ENCODE measurements at regions not wholly inside any gene's neighbourhood (a gene's known extent, or its start where the extent isn't known, plus 50 kb on each side); places are given as distances from the start of the nearest gene placed in this dataset.

DNA sequence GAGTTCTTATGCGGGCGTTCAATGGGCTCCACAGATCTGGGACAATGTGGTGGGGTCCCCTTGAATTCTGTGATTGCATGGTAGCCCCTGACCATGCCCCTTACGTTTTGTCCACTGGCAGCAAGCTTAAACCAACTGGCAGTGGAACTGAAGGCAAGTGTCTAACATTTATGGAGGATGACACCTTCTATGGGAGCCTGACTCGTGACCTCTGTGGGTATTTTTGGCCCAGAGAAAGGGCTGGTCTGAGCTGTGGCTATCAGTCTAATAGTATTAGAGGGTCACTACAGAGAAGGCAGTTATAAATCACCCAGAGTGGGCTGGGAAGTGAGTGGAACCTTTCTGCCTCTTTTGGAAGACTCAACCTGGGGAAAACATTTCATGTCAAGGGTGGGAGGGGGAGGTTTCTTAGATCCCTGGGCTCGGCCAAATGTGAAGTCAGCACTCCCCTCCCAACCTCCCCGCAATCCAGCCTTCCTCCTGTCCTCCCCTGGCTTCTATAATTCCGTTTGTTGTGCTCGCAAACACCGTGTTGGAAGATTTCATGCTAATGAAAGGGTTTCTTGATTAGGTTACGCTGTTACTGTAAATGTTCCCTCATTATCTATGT is 322.7 kb downstream of the RPS24 start:
- H3K4me3 Mint-ChIP-seq: no peak overlapping the region
- no peaks in the 10 kb centered on the region for H3K36me3 Mint-ChIP-seq
- no peaks in the 10 kb centered on the region for H3K4me1 Mint-ChIP-seq
- no peaks in the 10 kb centered on the region for H3K9me3 Mint-ChIP-seq
- no peak for DNase-seq
- H3K27ac Mint-ChIP-seq: no peak overlapping the region
- peaks cover 9 to 26% of the 10 kb centered on the region in 2 donors for H3K27me3 Mint-ChIP-seq
- ATAC-seq (replicated peaks): no peak

DNA sequence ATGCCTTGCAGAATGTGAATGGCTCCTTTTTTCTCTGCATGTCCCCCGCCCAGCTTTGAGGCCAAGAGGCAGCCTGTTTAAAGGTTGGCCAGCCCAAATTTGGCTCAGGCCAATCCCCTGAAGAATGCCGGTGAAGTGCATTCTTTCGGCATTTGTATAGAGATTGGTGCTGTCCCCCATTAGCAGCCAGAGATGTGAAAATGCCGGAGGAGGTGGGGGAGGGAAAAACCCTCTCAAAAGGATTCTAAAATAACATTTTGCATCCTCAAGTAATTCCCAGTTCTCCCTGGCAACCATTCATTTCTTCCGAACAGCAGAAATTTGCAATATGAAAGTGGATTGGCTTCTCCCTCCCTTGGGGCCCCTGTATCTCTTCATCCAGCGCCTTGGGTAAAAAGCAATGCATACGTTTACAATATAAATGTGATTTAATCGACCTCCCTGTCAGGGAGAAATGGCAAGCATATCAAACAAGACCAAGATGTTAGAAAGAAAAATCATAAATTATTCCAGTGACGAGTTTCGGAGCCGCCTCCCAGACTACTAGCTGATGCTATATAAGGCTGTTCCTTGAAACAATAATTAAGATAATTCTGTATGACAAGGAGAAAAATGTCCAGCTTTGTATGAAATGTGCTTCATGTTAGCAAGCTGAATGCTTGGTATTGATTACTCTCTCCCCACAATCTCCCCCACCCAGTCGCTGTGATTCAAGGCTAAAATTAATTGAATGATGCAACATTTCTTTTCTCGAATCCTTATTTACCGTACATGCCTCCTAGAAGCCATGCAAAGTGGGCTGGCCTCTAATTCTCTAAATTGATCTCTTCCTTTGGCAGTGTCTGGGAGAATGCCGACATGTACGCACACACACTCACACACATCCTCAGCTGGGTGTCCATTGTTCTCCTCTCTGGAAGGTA is 323.7 kb downstream of the RPS24 start:
- H3K4me3 Mint-ChIP-seq: no peak overlapping the region
- peaks cover 12 to 26% of the 10 kb centered on the region in 2 donors for H3K27me3 Mint-ChIP-seq
- H3K27ac Mint-ChIP-seq: no peak overlapping the region
- H3K36me3 Mint-ChIP-seq: no peaks in the 10 kb centered on the region
- H3K9me3 Mint-ChIP-seq: no peaks in the 10 kb centered on the region
- ATAC-seq (replicated peaks): no peak
- no peak for DNase-seq
- H3K4me1 Mint-ChIP-seq: no peaks in the 10 kb centered on the region

GRCh38 chr10:78358351-78358750 is 324.7 kb downstream of the RPS24 start:
- ATAC-seq (replicated peaks): no peak

DNA sequence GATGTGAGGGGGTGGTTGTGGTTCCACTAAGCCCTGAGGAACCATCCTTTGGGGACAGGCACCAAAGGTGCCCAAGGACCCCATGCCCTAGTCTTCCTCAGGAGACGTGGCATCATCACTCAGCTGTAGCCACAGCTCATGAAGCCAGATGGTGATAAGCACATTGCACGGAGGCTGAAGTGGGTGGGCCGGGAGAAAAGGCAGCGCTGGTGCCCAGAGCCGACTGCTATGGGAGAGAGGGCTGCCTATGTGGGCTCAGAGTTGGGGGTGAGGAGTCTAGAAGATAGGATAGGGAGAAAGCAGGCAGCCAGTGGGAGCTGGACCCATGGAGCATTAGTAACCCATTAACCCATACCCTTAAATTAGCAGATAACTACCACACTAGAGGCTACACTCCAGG is 325.3 kb downstream of the RPS24 start:
- ATAC-seq (replicated peaks): no peak

More at GRCh38 chr10:78358351-78358750, 324.7 kb downstream of the RPS24 start:
- H3K27me3 Mint-ChIP-seq: peaks cover 11 to 18% of the 10 kb centered on the region in 2 donors
- no peaks in the 10 kb centered on the region for H3K4me1 Mint-ChIP-seq
- no peaks in the 10 kb centered on the region for H3K36me3 Mint-ChIP-seq
- DNase-seq: no peak
- H3K4me3 Mint-ChIP-seq: no peak overlapping the region
- peaks cover 0 to 3% of the 10 kb centered on the region in 2 donors for H3K9me3 Mint-ChIP-seq
- no peak overlapping the region for H3K27ac Mint-ChIP-seq

DNA sequence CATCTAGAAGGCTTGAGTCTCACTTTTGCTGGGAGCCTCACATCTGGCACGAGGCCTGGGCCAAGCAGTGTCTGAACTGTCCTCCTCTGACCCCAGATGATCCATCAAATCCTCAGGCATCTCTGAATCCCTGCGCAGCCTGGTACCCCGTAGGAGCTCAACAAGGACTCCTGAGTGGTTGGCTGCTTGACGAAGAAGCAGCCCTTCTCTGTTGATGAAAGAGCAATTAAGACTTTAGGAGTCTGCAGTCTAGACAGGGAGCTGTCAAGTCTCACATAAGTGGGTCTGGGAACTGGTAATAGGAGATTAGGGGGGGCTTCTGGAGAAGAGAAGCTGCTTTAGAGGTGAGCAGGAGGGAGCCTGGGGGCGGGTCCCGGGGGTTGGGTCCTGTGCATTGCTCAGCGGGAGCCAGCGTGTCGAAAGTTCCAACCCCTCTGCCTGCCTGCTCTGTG is 326.0 kb downstream of the RPS24 start:
- DNase-seq: no peak
- Mint-ChIP-seq H3K27me3 (peaks cover 8 to 14% of the 10 kb centered on the region in 2 donors), H3K4me3 (no peak overlapping the region), H3K9me3 (peaks cover 0 to 3% of the 10 kb centered on the region in 2 donors), H3K27ac (no peak overlapping the region), H3K36me3 (no peaks in the 10 kb centered on the region), H3K4me1 (no peaks in the 10 kb centered on the region)
- ATAC-seq (replicated peaks): no peak

More for the DNA sequence above, 325.3 kb downstream of the RPS24 start:
- Mint-ChIP-seq H3K36me3 (no peaks in the 10 kb centered on the region), H3K9me3 (peaks cover 0 to 3% of the 10 kb centered on the region in 2 donors), H3K4me3 (no peak overlapping the region), H3K4me1 (no peaks in the 10 kb centered on the region), H3K27me3 (peaks cover 8 to 14% of the 10 kb centered on the region in 2 donors), H3K27ac (no peak overlapping the region)
- DNase-seq: no peak

DNA sequence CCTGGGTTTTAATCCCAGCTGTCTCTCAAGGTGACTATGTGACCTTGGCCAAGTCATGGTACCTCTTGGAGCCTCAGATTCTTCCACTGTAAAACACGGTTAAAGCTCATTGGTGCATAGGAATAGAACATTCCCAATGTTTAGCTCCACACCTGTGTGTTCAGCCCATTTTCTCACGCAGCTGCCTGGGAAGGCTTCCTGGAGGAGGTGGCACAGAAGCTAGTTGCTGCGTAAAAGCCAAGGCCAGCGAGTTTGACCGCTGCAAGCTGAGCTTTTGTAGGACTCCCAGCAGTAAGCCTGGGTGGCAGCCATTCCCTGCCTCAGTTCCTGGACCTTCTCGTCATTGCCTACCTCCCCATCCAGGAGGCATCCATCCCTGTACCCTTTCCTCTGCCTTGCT is 326.6 kb downstream of the RPS24 start:
- Mint-ChIP-seq H3K4me3 (no peak overlapping the region), H3K9me3 (peaks cover 0 to 3% of the 10 kb centered on the region in 2 donors), H3K27me3 (peaks cover 8 to 14% of the 10 kb centered on the region in 2 donors), H3K27ac (no peak overlapping the region), H3K36me3 (no peaks in the 10 kb centered on the region), H3K4me1 (no peaks in the 10 kb centered on the region)
- no peak for DNase-seq
- ATAC-seq (replicated peaks): no peak

DNA sequence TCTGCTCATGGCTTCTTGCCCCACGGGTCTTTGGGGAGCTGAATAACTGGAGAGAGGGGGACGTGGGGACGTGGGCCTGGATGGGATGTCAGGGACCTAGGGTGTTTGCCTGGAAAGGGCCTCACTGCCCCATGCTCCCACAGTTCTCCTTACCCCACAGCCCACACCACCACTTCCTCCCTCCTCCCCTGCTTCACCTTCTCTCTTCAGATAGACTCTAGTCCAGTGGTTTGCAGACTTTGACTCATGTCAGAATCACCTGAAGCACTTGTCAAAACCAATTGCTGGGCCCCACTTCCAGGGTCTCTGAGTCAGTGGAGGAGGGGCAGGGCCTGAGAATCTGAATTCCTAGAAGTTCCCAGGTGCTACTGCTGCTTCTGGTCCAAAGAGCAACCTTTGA is 327.4 kb downstream of the RPS24 start:
- H3K4me3 Mint-ChIP-seq: no peak overlapping the region
- H3K4me1 Mint-ChIP-seq: no peaks in the 10 kb centered on the region
- H3K27ac Mint-ChIP-seq: no peak overlapping the region
- H3K36me3 Mint-ChIP-seq: no peaks in the 10 kb centered on the region
- peaks cover 8 to 14% of the 10 kb centered on the region in 2 donors for H3K27me3 Mint-ChIP-seq
- ATAC-seq (replicated peaks): no peak
- DNase-seq: no peak
- H3K9me3 Mint-ChIP-seq: peaks cover 0 to 3% of the 10 kb centered on the region in 2 donors

- no peak for ATAC-seq (replicated peaks)
Measured at GRCh38 chr10:78362406-78363022, 328.9 kb downstream of the RPS24 start.

DNA sequence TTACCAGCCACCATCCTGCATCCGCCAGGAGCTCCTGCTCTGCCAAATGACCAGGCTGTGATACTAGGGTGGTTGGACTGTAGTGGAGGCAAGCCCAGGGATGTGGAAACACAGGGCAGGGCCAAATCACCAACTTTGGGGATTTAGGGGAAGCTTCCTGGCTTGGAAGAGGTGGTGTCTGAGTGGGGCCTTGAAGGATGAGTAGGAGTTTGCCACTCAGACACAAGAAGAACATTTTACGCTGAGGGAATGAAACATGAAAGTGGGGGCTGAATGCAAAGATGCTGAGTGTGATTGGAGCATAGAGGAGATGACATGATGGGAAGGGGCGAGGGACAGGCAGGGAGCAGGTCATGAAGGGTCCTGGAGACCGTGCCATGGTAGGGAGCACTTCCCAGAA is 329.5 kb downstream of the RPS24 start:
- Mint-ChIP-seq H3K9me3 (peaks cover 0 to 3% of the 10 kb centered on the region in 2 donors), H3K36me3 (no peaks in the 10 kb centered on the region), H3K4me3 (no peak overlapping the region), H3K4me1 (no peaks in the 10 kb centered on the region), H3K27me3 (peaks cover 8 to 19% of the 10 kb centered on the region in 2 donors), H3K27ac (no peak overlapping the region)
- no peak for DNase-seq
- ATAC-seq (replicated peaks): no peak

More at GRCh38 chr10:78362406-78363022, 328.9 kb downstream of the RPS24 start:
- Mint-ChIP-seq H3K36me3 (no peaks in the 10 kb centered on the region), H3K4me1 (no peaks in the 10 kb centered on the region), H3K27ac (no peak overlapping the region), H3K4me3 (no peak overlapping the region), H3K9me3 (peaks cover 0 to 3% of the 10 kb centered on the region in 2 donors), H3K27me3 (peaks cover 8 to 18% of the 10 kb centered on the region in 2 donors)
- DNase-seq: no peak

DNA sequence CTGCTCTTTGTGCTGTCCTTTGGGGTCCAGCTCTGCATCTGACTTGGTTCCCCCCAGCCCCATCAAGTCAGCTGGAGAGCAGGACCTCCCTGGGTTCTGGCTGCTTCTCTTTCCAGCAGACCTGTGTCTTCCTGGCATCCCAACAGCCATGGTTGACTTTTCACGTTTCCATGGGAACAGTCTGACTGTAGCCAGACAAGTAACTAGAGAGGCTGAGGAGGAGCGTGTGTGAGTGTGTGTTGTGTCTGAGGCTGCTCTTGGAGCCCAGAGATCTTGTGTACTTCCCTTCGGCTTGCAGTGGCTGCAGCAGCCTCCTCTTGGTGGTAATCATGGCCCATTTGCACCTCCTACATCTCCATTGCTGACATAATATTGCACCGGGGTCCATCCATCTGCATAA is 332.0 kb downstream of the RPS24 start:
- H3K27ac Mint-ChIP-seq: no peak overlapping the region
- no peaks in the 10 kb centered on the region for H3K4me1 Mint-ChIP-seq
- peaks cover 6 to 25% of the 10 kb centered on the region in 2 donors for H3K27me3 Mint-ChIP-seq
- no peaks in the 10 kb centered on the region for H3K36me3 Mint-ChIP-seq
- no peak overlapping the region for H3K4me3 Mint-ChIP-seq
- ATAC-seq (replicated peaks) (no peak), DNase-seq (no peak)
- H3K9me3 Mint-ChIP-seq: peaks cover 0 to 3% of the 10 kb centered on the region in 2 donors

DNA sequence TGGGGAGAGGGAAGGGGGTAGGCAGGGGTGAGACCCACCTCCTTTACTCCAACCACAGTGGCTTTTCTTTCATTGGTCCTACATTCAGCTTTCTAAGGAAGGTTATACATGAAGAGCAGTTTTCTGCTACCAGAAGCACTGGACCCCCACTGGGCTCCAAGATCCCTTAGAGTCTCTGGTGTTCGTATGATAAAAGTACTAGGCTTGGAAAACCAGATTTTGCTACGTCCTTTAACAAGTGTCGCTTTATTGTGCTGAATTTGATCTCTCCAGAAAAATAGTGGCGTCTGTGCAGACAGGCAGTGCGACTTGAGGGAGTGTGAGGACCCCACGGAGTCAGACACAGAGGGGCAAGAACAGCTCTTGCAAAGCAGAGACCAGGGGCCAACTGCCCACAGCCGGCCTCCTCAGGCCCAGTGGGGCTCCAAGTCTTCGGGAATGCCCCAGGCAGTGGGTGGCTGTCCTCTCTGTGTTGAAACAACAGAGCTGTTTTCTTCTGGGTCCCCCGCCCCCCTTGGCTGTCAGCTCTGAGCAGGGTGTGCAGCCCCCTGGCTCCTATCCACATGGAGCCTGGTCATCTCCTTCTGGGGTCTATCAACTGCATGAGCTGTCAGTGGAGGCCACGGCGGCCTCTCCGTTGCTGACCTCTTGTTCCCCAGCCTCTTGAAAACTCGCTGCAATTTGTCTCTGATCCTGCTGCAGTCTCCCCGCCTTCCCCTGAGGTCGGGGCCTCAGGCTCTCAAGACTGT is 333.2 kb downstream of the RPS24 start:
- ATAC-seq (replicated peaks): no peak
- Mint-ChIP-seq H3K36me3 (no peaks in the 10 kb centered on the region), H3K27me3 (peaks cover 5 to 24% of the 10 kb centered on the region in 2 donors), H3K4me1 (no peaks in the 10 kb centered on the region), H3K27ac (no peak overlapping the region), H3K4me3 (no peak overlapping the region), H3K9me3 (peaks cover 0 to 3% of the 10 kb centered on the region in 2 donors)
- no peak for DNase-seq

DNA sequence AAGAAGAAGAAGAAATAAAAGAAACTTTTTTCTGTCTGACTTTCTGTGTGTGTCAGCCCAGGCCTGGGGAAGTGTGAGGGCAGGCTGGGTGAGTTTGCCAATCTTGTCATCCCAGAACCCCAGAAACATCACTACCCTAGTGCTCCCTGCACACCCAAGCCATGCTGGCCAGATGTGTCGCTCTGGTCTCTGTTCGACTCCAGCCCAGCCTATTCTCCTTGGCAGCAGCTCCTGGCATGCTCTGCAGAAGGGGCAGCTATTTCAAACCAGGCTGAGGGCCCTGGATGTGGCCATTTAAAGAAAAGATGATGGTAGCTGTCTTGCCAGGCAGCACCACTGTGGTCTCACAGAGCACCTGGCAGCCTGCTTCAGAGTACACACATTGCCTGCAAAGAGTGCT is 334.1 kb downstream of the RPS24 start:
- Mint-ChIP-seq H3K4me3 (no peak overlapping the region), H3K36me3 (no peaks in the 10 kb centered on the region), H3K4me1 (no peaks in the 10 kb centered on the region), H3K9me3 (peaks cover 0 to 3% of the 10 kb centered on the region in 2 donors), H3K27ac (no peak overlapping the region), H3K27me3 (peaks cover 4 to 23% of the 10 kb centered on the region in 2 donors)
- ATAC-seq (replicated peaks): no peak
- DNase-seq: no peak

DNA sequence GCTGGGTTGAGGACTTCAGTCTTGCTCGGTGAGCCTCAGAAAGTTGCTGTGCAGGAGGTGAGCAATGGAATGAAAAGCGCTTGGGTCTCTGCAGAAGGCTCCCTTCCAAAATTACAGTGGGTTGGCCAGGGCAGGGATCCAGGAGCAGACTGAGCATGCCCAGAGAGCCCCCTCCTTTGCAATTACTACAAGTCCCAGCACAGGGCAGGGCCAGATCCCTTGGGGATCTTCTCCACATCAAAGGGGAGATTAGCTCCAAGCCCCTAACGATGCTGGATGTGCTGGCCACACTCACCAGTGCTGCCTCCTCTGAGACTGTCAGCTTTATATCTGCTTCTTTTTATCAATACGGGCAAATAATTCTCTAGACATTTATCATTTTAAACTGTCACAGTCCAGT is 337.5 kb downstream of the RPS24 start:
- no peak overlapping the region for H3K27ac Mint-ChIP-seq
- H3K27me3 Mint-ChIP-seq: peaks cover 4 to 23% of the 10 kb centered on the region in 2 donors
- ATAC-seq (replicated peaks) (no peak), DNase-seq (no peak)
- H3K4me3 Mint-ChIP-seq: no peak overlapping the region
- H3K36me3 Mint-ChIP-seq: no peaks in the 10 kb centered on the region
- H3K9me3 Mint-ChIP-seq: no peaks in the 10 kb centered on the region
- H3K4me1 Mint-ChIP-seq: no peaks in the 10 kb centered on the region

GRCh38 chr10:78372806-78373205 is 339.1 kb downstream of the RPS24 start:
- ATAC-seq (replicated peaks): no peak
- no peaks in the 10 kb centered on the region for H3K36me3 Mint-ChIP-seq
- H3K27me3 Mint-ChIP-seq: peaks cover 4 to 29% of the 10 kb centered on the region in 2 donors
- no peak for DNase-seq
- no peak overlapping the region for H3K27ac Mint-ChIP-seq
- no peak overlapping the region for H3K4me3 Mint-ChIP-seq
- H3K4me1 Mint-ChIP-seq: no peaks in the 10 kb centered on the region
- no peaks in the 10 kb centered on the region for H3K9me3 Mint-ChIP-seq
